ENCODE measurements at regions not wholly inside any gene's neighbourhood (a gene's known extent, or its start where the extent isn't known, plus 50 kb on each side); places are given as distances from the start of the nearest gene placed in this dataset.

GRCh38 chr7:96414931-96415292 lies 93.0 kb upstream of the SLC25A13 start:
- DNase-seq (ENCODE audit: low spot score) (peak; percentile 48), FAIRE-seq (peak; percentile 40)

- no peak for FAIRE-seq
- DNase-seq (ENCODE audit: low spot score): no peak
Observed at GRCh38 chr7:96410126-96410839, 88.4 kb upstream of the SLC25A13 start.

GRCh38 chr7:96408881-96409280 lies 87.0 kb upstream of the SLC25A13 start:
- no peak for FAIRE-seq

GRCh38 chr7:96407427-96407826 lies 85.5 kb upstream of the SLC25A13 start:
- FAIRE-seq: no peak
- no peak for DNase-seq (ENCODE audit: low spot score)

More at GRCh38 chr7:96408881-96409280, 87.0 kb upstream of the SLC25A13 start:
- DNase-seq (ENCODE audit: low spot score): no peak

- no peak for DNase-seq (ENCODE audit: low spot score)
- FAIRE-seq: no peak
Observed at GRCh38 chr7:96402913-96403312, 81.0 kb upstream of the SLC25A13 start.

- FAIRE-seq (no peak), DNase-seq (ENCODE audit: low spot score) (no peak)
Observed at GRCh38 chr7:96401200-96401599, 79.3 kb upstream of the SLC25A13 start.

GRCh38 chr7:96400518-96400917 lies 78.6 kb upstream of the SLC25A13 start:
- no peak for FAIRE-seq
- no peak for DNase-seq (ENCODE audit: low spot score)

GRCh38 chr7:96400001-96400400 lies 78.1 kb upstream of the SLC25A13 start:
- FAIRE-seq (no peak), DNase-seq (ENCODE audit: low spot score) (no peak)

- no peak for FAIRE-seq
- peak; percentile 62 for DNase-seq (ENCODE audit: low spot score)
Observed at GRCh38 chr7:96397936-96398598, 76.2 kb upstream of the SLC25A13 start.

- DNase-seq (ENCODE audit: low spot score) (peak; percentile 73), FAIRE-seq (no peak)
Observed at GRCh38 chr7:96388620-96389383, 66.9 kb upstream of the SLC25A13 start.

- DNase-seq (ENCODE audit: low spot score): no peak
- peak; percentile 77 for FAIRE-seq
Observed at GRCh38 chr7:96388166-96388565, 66.3 kb upstream of the SLC25A13 start.

GRCh38 chr7:96380111-96380512 lies 58.2 kb upstream of the SLC25A13 start:
- no peak for DNase-seq (ENCODE audit: low spot score)
- FAIRE-seq: no peak

- FAIRE-seq: no peak
- DNase-seq (ENCODE audit: low spot score): no peak
Observed at GRCh38 chr7:96377399-96377798, 55.5 kb upstream of the SLC25A13 start.
